PC-3 (cell line): ENCODE measurements at regions not wholly inside any gene's neighbourhood (a gene's known extent, or its start where the extent isn't known, plus 50 kb on each side); places are given as distances from the start of the nearest gene placed in this dataset.

Experiments
- CTCF ChIP-seq: fragments of 300-600 bp; sonication (generic); conservative IDR thresholded peaks from 2 replicates; pipeline ENCODE4 v1.5.1; 2017; ENCODE audit warnings: antibody characterized with exemption, low read depth, mild to moderate bottlenecking, low read length
- EZH2 ChIP-seq: fragments of 300-600 bp; sonication (generic); IDR thresholded peaks from one replicate; pipeline ENCODE4 v1.6.1; 2017; ENCODE audit warnings: antibody characterized with exemption, mild to moderate bottlenecking, low read length; ENCODE audit not compliant: unreplicated experiment
- EZH2phosphoT487 ChIP-seq: fragments of 300-600 bp; sonication (generic); IDR thresholded peaks from 2 replicates; pipeline ENCODE4 v1.6.1; 2018; ENCODE audit warnings: mild to moderate bottlenecking, antibody characterized with exemption, low read length, borderline replicate concordance

GRCh38 chr5:4627929-4628328 is 512.2 kb upstream of the ADAMTS16 start:
- TF ChIP-seq CTCF, result no peak
- no peak for TF ChIP-seq EZH2
- TF ChIP-seq EZH2phosphoT487, result no peak
